Left renal pelvis (tissue), 4 donors: ENCODE measurements at regions not wholly inside any gene's neighbourhood (a gene's known extent, or its start where the extent isn't known, plus 50 kb on each side); places are given as distances from the start of the nearest gene placed in this dataset.
A peak's percentile ranks its signal among the peaks of the same experiment; 100 is the strongest.
"Not testable (repeated sequence)": the region's sequence is repeated elsewhere in the genome, so short reads cannot be mapped to it uniquely, and the experiment has no call there.

ENCODE experiments used
- DNase-seq, 4 donors: peaks; one replicate each; pipeline ENCODE4 v3.0.0-alpha.2; 2013; ENCODE audit warnings: low read depth in 4 of 4, low spot score in 3 of 4

DNA sequence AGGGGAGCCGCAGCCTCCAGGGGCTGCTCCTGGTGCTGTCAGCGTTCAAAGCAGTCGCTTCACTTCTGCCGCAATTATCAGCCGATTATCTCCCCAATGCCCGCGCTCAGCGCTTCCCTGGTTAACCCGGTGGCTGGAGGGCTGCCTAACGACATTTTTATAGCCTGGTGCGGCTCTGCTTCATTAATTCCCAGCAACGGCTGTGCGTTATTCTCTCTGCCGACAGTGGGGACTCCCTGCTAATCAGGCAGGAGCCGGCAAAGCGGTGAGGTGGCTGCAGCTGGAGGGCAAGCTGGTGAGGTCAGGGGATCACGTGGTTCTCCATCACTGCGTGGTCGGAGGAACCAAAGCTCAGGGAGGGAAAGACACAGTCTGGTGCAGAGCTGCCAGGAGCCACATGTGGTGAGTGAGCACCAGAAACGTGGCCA lies 62.9 kb downstream of the GLRX5 start:
- DNase-seq = peak in 3 of 4 donors; percentile 28 to 52 (median 36)

DNA sequence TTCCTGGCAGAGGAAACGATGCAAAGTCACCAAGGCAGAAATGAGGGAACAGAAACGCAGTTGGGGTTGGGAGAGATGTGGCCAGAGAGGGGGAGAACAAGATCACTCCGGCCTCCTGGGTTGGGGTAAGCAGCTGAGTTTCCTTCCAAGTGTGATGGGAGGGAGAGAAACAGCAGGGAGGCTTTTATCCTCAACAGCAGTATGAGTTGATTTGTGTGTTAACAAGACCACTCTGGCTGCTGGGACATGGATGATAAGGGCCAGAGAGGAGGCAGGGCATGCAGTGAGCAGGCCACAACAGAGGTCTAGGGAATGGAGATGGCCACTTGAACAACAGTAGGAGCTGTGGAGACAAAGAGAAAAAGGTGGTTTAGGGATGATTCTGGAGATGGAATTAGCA lies 66.8 kb downstream of the GLRX5 start:
- DNase-seq = no peak

DNA sequence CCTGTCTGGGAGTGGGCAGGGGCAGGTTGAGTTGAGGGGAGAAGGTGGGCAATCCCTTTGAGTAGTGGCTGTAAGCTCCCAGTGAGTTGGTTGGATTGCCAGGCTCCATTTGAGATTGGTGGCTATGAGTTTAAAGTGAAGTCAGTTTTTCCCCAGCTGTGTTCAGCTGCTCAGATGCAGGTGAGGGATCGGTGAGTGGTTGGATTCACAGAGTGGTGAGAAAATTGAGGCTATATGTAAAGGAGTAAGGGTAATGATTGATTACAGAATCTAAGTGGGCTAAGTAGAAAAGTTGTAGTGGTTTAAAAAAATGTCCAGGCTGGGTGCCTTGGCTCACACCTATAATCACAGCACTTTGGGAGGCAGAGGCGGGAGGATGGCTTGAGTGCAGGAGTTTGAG lies 68.6 kb downstream of the GLRX5 start:
- DNase-seq = no peak

DNA sequence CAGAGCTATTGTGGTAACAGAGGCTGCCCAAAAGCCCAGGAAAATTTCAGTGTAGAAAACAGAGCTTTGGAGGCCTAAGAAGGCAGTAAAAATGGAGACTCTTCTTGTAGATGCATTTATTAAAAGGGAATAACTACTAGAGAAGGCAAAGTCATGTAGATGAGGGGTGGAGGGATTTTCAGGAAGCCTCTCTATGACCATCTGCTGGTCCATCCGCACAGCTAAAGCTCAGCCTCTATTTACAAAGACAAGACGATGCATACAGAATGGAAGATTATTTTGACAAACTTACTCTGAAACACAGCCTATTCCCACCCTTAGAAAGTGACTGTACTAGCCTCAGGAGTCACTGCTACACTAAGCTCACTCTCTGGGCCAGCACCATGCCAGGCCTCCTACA lies 71.4 kb downstream of the GLRX5 start:
- DNase-seq = no peak

DNA sequence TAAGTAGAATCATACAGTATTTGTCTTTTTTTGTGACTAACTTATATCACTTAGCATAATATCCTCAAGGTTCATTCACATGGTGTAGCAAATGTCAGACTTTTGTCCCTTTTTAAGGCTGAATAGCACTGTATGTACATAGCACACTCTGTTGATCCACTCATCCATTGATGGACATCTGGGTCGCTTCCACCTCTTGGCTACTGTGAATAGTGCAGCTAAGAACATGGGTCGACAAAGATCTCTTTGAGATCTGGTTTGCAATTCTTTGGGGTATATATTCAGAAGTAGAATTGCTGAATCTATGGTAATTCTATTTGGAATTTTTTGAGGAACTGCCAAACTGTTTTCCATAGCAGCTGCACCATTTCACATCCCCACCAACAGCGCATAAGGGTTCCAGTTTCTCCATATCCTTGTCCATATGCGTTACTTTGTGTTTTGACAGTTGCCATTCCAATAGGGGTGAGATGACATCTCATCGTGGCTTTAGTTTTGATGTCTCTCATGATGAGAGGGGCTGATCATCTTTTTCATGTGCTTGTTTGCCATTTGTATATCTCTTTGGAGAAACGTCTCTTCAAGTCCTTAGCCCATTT lies 73.9 kb downstream of the GLRX5 start:
- DNase-seq = no peak

DNA sequence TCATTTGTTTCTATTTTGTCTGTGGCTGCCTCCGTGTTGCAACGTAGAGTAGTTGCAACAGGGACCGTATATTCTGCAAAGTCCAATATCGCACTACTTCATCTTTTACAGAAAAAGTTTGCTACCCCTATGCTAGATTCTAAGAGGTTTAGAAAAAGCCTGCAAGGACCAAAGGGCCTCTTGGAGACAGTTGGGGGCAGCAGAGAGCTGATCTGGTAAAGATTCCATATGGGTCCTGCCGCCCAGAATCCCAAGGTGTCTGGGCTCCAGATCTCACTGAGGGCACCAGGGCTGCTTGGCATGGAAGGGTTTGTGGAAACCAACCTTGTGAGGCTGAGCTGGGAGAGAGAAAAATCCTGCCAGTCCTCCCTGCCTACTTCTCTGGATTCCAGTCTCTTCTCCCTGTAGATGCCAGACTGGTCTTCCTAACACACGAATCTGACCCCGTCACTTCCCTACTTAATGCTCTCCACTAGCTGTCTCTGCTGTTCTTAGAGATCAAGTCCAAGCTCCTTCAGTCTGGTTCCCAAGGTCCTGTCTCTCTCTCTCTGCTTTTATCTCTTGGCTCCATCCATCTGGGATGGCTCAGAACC lies 74.6 kb downstream of the GLRX5 start:
- DNase-seq = peak in 2 of 4 donors; percentile 27 to 32

DNA sequence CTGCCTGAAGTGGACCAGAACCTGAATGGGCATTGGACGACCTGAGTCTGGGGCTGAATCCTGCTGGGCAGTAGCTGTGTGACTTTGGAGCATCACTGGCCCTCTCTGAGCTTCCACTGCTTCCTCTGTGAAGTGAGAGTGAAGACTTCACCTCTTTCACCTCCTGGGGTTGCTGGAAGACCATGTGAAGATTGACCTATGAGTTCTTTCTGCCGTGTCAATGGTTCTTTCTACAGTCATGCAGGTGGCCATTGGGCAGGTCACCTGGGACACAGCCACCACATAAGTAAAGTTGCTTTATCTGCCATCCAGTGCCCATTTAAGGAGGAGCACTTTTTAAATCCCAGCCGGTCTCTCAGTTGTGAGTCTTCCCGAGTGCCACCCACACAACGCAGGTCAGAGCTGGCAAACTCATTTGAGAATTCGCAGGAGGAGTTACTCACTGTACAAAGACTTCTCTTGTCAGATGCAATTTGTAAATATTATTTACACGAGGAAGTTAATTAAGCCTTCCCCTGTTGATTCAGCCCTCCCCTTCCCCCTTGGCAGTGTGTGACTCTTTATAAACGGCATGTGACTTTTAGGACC lies 74.8 kb upstream of the TCL1B start:
- no peak for DNase-seq

DNA sequence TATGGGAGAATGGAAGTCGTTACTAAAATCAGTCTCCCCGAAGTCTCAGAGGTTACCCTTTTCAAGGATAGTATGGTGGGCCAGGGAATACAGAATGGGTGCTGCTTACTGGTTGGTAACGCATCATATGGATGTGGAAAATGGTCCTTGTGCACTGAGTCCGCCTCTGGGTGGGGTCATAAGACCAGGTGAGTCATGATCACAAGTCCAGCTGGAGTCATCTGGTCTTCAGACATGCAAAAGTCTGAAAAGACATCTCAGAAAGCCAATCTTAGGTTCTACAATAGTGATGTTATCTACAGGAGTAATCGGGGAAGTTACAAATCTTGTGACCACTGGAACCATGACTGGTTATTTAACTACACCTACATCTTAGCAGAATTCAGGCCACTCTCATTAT lies 71.9 kb upstream of the TCL1B start:
- DNase-seq = no peak

DNA sequence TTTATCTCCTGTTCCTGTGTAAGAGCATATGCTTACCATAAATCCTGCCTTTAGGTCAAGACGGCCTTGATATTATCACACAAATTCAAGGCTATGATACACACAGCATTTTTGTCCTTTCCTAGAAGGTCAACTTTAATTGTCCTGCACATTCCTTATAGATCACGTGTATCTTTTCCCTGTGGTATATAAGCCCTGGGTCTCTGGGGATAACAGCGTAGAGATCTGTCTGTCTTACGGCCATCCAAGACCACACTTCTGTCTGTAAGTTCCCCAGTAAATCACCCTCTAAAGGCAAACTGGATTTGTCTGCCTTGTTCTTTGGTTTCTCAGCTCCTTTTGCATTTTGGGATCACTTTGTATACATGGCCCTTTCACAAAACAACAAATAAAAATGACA lies 69.5 kb upstream of the TCL1B start:
- DNase-seq = no peak

DNA sequence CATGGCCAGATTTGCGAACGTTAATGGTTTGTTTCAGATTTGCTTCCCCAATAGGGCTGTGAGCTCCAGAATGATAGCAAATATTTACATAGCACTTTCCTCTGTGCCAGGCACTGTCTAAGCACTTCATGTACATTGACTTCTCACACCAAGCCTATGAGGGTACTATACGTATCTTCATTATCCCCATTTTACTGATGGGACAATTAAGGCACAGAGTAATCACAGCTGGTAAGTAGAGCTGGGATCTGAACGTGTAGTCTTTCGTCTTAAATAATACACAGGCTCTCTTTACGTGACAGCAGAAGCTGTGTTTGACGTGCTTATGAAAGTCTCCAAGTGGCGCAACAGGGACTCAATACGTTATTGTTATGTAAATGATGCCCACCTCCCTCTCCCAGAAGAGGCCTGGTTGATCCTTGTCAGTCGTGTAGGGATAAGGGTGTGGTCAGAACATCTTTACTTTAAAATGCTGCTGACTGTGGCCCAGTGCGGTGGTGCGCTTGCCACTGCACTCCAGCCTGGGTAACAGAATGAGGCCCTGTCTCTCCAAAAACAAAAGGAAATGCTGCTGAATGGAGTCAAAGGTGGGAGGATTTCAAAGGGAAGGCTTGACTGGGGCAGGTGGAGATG lies 66.3 kb upstream of the TCL1B start:
- no peak for DNase-seq

DNA sequence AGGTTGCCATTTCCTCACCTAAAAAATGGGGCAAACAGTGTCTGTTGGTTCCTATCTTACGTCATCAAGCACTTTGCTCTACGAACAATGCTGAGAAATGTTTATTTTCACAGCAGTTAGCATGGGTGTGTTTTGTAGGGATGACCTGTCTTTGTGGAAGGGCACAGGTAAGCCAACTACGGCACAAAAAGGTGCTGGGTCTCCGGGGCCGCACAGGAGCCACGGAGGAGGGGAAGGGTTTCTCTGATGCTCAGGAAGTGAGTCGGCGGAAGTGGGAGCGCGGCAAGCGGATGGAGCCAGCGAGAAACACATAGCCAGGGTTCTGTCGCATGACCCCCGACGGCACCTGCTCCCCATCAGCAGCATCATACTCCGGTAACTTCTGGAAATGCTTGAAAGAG lies 65.6 kb upstream of the TCL1B start:
- no peak for DNase-seq

DNA sequence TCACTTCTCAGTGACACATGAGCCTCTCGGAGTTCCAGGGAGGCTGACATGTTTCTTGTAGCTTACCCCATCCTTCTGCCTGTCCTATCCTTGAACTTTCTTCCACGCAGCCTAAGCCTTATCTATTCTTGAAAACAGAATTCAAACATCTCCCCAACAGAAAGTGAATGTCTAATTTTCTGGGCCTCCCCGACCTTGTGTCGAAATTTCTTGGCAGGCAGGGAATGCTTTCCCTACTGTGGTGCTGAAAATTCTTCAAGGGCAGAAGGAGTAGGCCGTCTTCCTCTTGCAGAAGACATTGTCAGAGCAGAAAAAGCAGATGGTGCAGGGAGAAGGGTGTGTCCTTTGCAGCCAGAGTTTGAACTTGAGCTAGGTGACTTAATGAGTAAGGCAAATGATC lies 63.0 kb upstream of the TCL1B start:
- DNase-seq = no peak

DNA sequence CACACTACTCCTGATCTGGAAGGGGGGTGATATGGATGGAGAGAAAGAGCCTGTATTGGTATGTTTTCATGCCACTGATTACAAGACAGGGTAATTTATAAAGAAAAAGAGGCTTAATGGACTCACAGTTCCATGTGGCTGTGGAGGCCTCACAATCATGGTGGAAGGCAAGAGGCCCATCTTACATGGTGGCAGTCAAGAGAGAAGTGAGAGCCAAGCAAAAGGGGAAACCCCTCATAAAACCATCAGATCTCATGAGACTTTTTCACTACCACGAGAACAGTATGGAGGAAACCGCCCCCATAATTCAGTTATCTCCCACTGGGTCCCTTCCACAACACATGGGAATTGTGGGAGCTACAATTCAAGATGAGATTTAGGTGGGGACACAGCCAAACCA lies 60.5 kb upstream of the TCL1B start:
- not testable (repeated sequence) for DNase-seq

DNA sequence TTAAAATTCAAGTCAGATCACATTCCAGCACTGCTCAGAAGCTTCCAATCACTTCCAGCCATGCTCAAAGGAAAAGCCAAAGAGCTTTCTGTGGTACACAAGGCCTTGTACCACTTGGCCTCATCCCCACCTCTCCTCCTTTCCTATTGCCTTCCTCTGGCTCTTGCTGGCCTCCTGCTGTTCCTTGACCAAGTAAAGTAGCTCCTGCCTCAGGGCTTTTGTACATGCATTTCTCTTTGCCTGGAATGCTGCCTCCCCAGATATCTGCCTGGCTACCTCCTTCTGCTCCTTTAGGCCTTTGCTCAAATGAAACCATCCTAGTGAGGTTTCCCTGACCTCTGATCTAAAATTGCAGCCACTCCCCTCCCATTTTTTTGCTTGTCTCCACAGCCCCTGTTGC lies 51.2 kb upstream of the TCL1B start:
- DNase-seq = no peak
